Activated CD8-positive, alpha-beta T cell treated with anti-CD3 and anti-CD28 coated beads for 36 hours (primary cell): ENCODE measurements at regions not wholly inside any gene's neighbourhood (a gene's known extent, or its start where the extent isn't known, plus 50 kb on each side); places are given as distances from the start of the nearest gene placed in this dataset.

ENCODE experiments used
- ATAC-seq: fragments of 200-7000 bp; cut with Tn5 transposase; one replicate; pipeline ENCODE4 v1.10.0; 2021; ENCODE audit warnings: mild to moderate bottlenecking, moderate library complexity
- CTCF ChIA-PET: fragments of 350-600 bp; sonication (Branson Sonifier 250); formaldehyde crosslinking; loops from one replicate; lab custom pipeline; 2021; ENCODE audit warnings: antibody characterized with exemption; lab: Charles Lee
- POLR2A ChIA-PET: fragments of 350-600 bp; sonication (Branson Sonifier 250); formaldehyde crosslinking; loops from one replicate; lab custom pipeline; 2021; ENCODE audit warnings: antibody characterized with exemption; lab: Charles Lee
- DNase-seq: peaks from one replicate; pipeline ENCODE4 v3.0.0-alpha.2; 2020
- H3K27ac Mint-ChIP-seq: one replicate; pipeline ENCODE4 v1.8.0; 2021; ENCODE audit warnings: mild to moderate bottlenecking, mixed read lengths
- H3K27me3 Mint-ChIP-seq: one replicate; pipeline ENCODE4 v1.8.0; 2021; ENCODE audit warnings: mixed read lengths
- H3K36me3 Mint-ChIP-seq: one replicate; pipeline ENCODE4 v1.8.0; 2021; ENCODE audit warnings: low read depth, mixed read lengths
- H3K4me1 Mint-ChIP-seq: one replicate; pipeline ENCODE4 v1.8.0; 2021; ENCODE audit warnings: low read depth, mixed read lengths
- H3K4me3 Mint-ChIP-seq: one replicate; pipeline ENCODE4 v1.8.0; 2021; ENCODE audit warnings: mild to moderate bottlenecking, moderate library complexity, mixed read lengths
- H3K9me3 Mint-ChIP-seq: one replicate; pipeline ENCODE4 v1.8.0; 2021; ENCODE audit warnings: mixed read lengths
- CTCF ChIP-seq: fragments of 200-600 bp; IDR thresholded peaks from one replicate; pipeline ENCODE4 v1.8.0; 2022; ENCODE audit warnings: antibody characterized with exemption, mild to moderate bottlenecking
- intact Hi-C: fragments of 100-400 bp; cut with micrococcal nuclease; formaldehyde crosslinking; loops from one replicate; pipeline ENCODE4 v1.10.0; 2022

- TF ChIP-seq CTCF, result no peak
- ATAC-seq (no peak), DNase-seq (no peak)
- H3K9me3 Mint-ChIP-seq, result no peaks in the 10 kb centered on the region
- ChIA-PET CTCF (no interaction called here), POLR2A (no interaction called here)
- H3K36me3 Mint-ChIP-seq, result no peaks in the 10 kb centered on the region
- intact Hi-C loops, result no loop called here
- H3K4me3 Mint-ChIP-seq, result no peak overlapping the region
- peaks cover 3% of the 10 kb centered on the region for H3K27me3 Mint-ChIP-seq
- H3K4me1 Mint-ChIP-seq, result no peaks in the 10 kb centered on the region
- H3K27ac Mint-ChIP-seq, result no peak overlapping the region
These were observed 214.0 kb upstream of the DAB2 start for GRCh38 chr5:39638813-39639212.

GRCh38 chr5:39633057-39633456 is 208.3 kb upstream of the DAB2 start:
- ChIA-PET CTCF (no interaction called here), POLR2A (no interaction called here)
- intact Hi-C loops, result no loop called here
- ATAC-seq (no peak), DNase-seq (no peak)
- H3K36me3 Mint-ChIP-seq, result no peaks in the 10 kb centered on the region
- peaks cover 13% of the 10 kb centered on the region for H3K27me3 Mint-ChIP-seq
- H3K27ac Mint-ChIP-seq, result no peak overlapping the region
- H3K4me3 Mint-ChIP-seq, result no peak overlapping the region
- H3K4me1 Mint-ChIP-seq, result no peaks in the 10 kb centered on the region
- no peaks in the 10 kb centered on the region for H3K9me3 Mint-ChIP-seq
- no peak for TF ChIP-seq CTCF

GRCh38 chr5:39631958-39632357 is 207.2 kb upstream of the DAB2 start:
- Mint-ChIP-seq H3K27me3 (peaks cover 19% of the 10 kb centered on the region), H3K36me3 (no peaks in the 10 kb centered on the region), H3K27ac (no peak overlapping the region), H3K4me1 (no peaks in the 10 kb centered on the region), H3K4me3 (no peak overlapping the region), H3K9me3 (no peaks in the 10 kb centered on the region)
- intact Hi-C loops, result no loop called here
- DNase-seq (no peak), ATAC-seq (no peak)
- TF ChIP-seq CTCF, result no peak
- ChIA-PET CTCF (no interaction called here), POLR2A (no interaction called here)

GRCh38 chr5:39629946-39630345 is 205.2 kb upstream of the DAB2 start:
- no peaks in the 10 kb centered on the region for H3K36me3 Mint-ChIP-seq

GRCh38 chr5:39628348-39628747 is 203.6 kb upstream of the DAB2 start:
- Mint-ChIP-seq H3K27me3 (peaks cover 21% of the 10 kb centered on the region), H3K36me3 (no peaks in the 10 kb centered on the region), H3K9me3 (no peaks in the 10 kb centered on the region), H3K4me1 (no peaks in the 10 kb centered on the region), H3K4me3 (no peak overlapping the region), H3K27ac (no peak overlapping the region)
- ChIA-PET CTCF (no interaction called here), POLR2A (no interaction called here)
- no peak for TF ChIP-seq CTCF
- DNase-seq, result no peak
- ATAC-seq, result no peak
- intact Hi-C loops, result no loop called here

More at GRCh38 chr5:39629946-39630345, 205.2 kb upstream of the DAB2 start:
- intact Hi-C loops, result no loop called here
- ChIA-PET CTCF (no interaction called here), POLR2A (no interaction called here)
- no peak overlapping the region for H3K27ac Mint-ChIP-seq
- H3K4me3 Mint-ChIP-seq, result no peak overlapping the region
- no peak for TF ChIP-seq CTCF
- no peak for DNase-seq
- H3K27me3 Mint-ChIP-seq, result peaks cover 17% of the 10 kb centered on the region
- ATAC-seq, result no peak
- no peaks in the 10 kb centered on the region for H3K4me1 Mint-ChIP-seq
- H3K9me3 Mint-ChIP-seq, result no peaks in the 10 kb centered on the region
